Astrocyte (in vitro differentiated cells and primary cell): ENCODE measurements at regions not wholly inside any gene's neighbourhood (a gene's known extent, or its start where the extent isn't known, plus 50 kb on each side); places are given as distances from the start of the nearest gene placed in this dataset.
"Not testable (repeated sequence)": the region's sequence is repeated elsewhere in the genome, so short reads cannot be mapped to it uniquely, and the experiment has no call there.

Source experiments
- DNase-seq: peaks from one replicate; pipeline ENCODE4 v3.0.0-alpha.2; 2010; ENCODE audit warnings: low read depth
- FAIRE-seq: peaks from 2 replicates; lab custom pipeline; 2011; peaks lifted over from hg19 to GRCh38; lab: Jason Lieb, UNC
- H2AFZ ChIP-seq: 2 replicates; pipeline ENCODE4 v1.6.0; 2012; ENCODE audit warnings: low read depth, low read length, inconsistent platforms
- H3K27ac ChIP-seq: 2 replicates; pipeline ENCODE4 v1.5.1; 2011; ENCODE audit warnings: low read depth, low read length, inconsistent platforms
- H3K27me3 ChIP-seq: 2 replicates; pipeline ENCODE4 v1.6.0; 2011; ENCODE audit warnings: low read length, inconsistent platforms; ENCODE audit not compliant: insufficient read depth
- H3K36me3 ChIP-seq: 2 replicates; pipeline ENCODE4 v1.5.1; 2011; ENCODE audit warnings: low read length, inconsistent platforms; ENCODE audit not compliant: insufficient read depth
- H3K4me1 ChIP-seq: 2 replicates; pipeline ENCODE4 v1.5.1; 2011; ENCODE audit warnings: low read length, inconsistent platforms; ENCODE audit not compliant: insufficient read depth
- H3K4me2 ChIP-seq: 2 replicates; pipeline ENCODE4 v1.6.0; 2012; ENCODE audit warnings: low read length, inconsistent platforms
- H3K4me3 ChIP-seq: 2 replicates; pipeline ENCODE4 v1.5.1; 2011; ENCODE audit warnings: low read depth, mild to moderate bottlenecking, low read length, inconsistent platforms; ENCODE audit not compliant: insufficient read depth
- H3K79me2 ChIP-seq: 2 replicates; pipeline ENCODE4 v1.6.0; 2012; ENCODE audit warnings: mild to moderate bottlenecking, low read length, inconsistent platforms; ENCODE audit not compliant: insufficient read depth
- H3K9ac ChIP-seq: 2 replicates; pipeline ENCODE4 v1.6.0; 2012; ENCODE audit warnings: mild to moderate bottlenecking, low read length, inconsistent platforms
- H3K9me3 ChIP-seq: 2 replicates; pipeline ENCODE4 v1.5.1; 2012; ENCODE audit warnings: low read depth, mild to moderate bottlenecking, low read length, inconsistent platforms; ENCODE audit not compliant: insufficient read depth
- H4K20me1 ChIP-seq: 2 replicates; pipeline ENCODE4 v1.6.0; 2012; ENCODE audit warnings: low read length, inconsistent platforms; ENCODE audit not compliant: insufficient read depth
- H3K27ac Mint-ChIP-seq: one replicate; pipeline ENCODE4 v1.8.0; 2021; ENCODE audit warnings: mild to moderate bottlenecking, mixed read lengths; ENCODE audit not compliant: unreplicated experiment
- H3K27me3 Mint-ChIP-seq: one replicate; pipeline ENCODE4 v1.8.0; 2021; ENCODE audit warnings: low read depth, mixed read lengths; ENCODE audit not compliant: unreplicated experiment
- H3K36me3 Mint-ChIP-seq: one replicate; pipeline ENCODE4 v1.8.0; 2021; ENCODE audit warnings: low read depth, mixed read lengths; ENCODE audit not compliant: unreplicated experiment
- H3K4me1 Mint-ChIP-seq: one replicate; pipeline ENCODE4 v1.8.0; 2021; ENCODE audit warnings: low read depth, mixed read lengths; ENCODE audit not compliant: unreplicated experiment
- H3K4me3 Mint-ChIP-seq: one replicate; pipeline ENCODE4 v1.8.0; 2021; ENCODE audit warnings: mild to moderate bottlenecking, moderate library complexity, mixed read lengths; ENCODE audit not compliant: unreplicated experiment
- H3K9me3 Mint-ChIP-seq: one replicate; pipeline ENCODE4 v1.8.0; 2021; ENCODE audit warnings: mild to moderate bottlenecking, mixed read lengths; ENCODE audit not compliant: unreplicated experiment
- EZH2 ChIP-seq: IDR thresholded peaks from 2 replicates; pipeline ENCODE4 v1.6.1; 2012; ENCODE audit warnings: mild to moderate bottlenecking, low read length, inconsistent platforms; ENCODE audit not compliant: insufficient read depth
- TF ChIP-seq, protein P1 (sequence below): IDR thresholded peaks from 2 replicates; pipeline ENCODE4 v1.5.1; 2011; ENCODE audit warnings: low read depth, mild to moderate bottlenecking, inconsistent platforms, low read length, moderate library complexity; ENCODE audit not compliant: insufficient read depth

DNA sequence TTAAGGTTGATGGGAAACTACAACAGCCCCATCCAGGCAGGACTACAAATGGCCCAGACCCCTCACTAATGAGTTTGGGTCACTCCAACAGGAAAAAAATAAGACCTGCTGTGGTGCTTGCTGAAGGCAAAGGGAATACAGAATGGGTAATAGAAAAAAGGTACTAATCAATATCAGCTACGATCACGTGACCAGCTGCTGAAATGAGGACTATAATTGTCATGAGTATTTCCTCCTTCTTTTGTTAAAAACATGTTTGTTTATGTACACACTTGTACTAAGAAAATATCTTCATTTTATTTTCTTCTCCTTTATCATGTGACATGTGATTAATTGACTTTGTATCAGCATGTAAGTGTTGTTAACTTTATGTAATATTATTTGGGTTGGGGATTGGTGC is 199.9 kb downstream of the GJA1 start:
- no peak overlapping the region for H3K4me3 ChIP-seq

DNA sequence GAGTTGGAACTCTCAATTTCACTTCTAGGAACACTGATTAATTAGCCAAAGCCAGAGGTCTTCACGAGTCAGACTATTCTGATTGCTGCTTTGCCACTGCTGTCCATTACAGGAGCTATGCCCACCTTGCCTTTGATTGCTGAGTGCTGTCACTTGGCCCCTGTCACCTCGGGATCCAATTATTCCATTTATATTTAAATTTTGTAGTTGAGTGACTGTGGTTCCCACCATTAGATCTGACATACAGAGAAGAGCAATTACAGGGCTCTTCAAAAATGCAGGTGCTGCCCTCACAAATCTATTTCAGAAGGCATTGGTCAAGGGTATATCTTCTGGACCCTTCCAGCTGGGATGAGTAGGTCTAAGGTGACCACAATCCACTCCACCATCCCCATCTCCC is 200.8 kb downstream of the GJA1 start:
- not testable (repeated sequence) for FAIRE-seq, H3K4me1 Mint-ChIP-seq, H3K4me3 Mint-ChIP-seq, H3K79me2 ChIP-seq, H2AFZ ChIP-seq, H3K4me3 ChIP-seq, H3K27me3 Mint-ChIP-seq, H3K36me3 ChIP-seq, H3K27ac Mint-ChIP-seq, H3K27me3 ChIP-seq, H3K9ac ChIP-seq, DNase-seq, H3K4me2 ChIP-seq, H3K4me1 ChIP-seq, H3K27ac ChIP-seq, H3K36me3 Mint-ChIP-seq, H4K20me1 ChIP-seq
- peaks cover 13% of the 10 kb centered on the region for H3K9me3 ChIP-seq
- peaks cover 25% of the 10 kb centered on the region for H3K9me3 Mint-ChIP-seq

More for the DNA sequence above, 199.9 kb downstream of the GJA1 start:
- no peaks in the 10 kb centered on the region for H3K27me3 ChIP-seq
- no peaks in the 10 kb centered on the region for H3K79me2 ChIP-seq
- FAIRE-seq = no peak
- no peak for TF ChIP-seq EZH2
- TF ChIP-seq, protein P1, sequence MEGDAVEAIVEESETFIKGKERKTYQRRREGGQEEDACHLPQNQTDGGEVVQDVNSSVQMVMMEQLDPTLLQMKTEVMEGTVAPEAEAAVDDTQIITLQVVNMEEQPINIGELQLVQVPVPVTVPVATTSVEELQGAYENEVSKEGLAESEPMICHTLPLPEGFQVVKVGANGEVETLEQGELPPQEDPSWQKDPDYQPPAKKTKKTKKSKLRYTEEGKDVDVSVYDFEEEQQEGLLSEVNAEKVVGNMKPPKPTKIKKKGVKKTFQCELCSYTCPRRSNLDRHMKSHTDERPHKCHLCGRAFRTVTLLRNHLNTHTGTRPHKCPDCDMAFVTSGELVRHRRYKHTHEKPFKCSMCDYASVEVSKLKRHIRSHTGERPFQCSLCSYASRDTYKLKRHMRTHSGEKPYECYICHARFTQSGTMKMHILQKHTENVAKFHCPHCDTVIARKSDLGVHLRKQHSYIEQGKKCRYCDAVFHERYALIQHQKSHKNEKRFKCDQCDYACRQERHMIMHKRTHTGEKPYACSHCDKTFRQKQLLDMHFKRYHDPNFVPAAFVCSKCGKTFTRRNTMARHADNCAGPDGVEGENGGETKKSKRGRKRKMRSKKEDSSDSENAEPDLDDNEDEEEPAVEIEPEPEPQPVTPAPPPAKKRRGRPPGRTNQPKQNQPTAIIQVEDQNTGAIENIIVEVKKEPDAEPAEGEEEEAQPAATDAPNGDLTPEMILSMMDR = no peak
- DNase-seq = no peak
- H3K36me3 Mint-ChIP-seq = peaks cover 4% of the 10 kb centered on the region
- H3K9me3 ChIP-seq = peaks cover 13% of the 10 kb centered on the region
- H3K36me3 ChIP-seq = no peaks in the 10 kb centered on the region
- no peaks in the 10 kb centered on the region for H3K27me3 Mint-ChIP-seq
- no peak overlapping the region for H2AFZ ChIP-seq
- no peak overlapping the region for H3K27ac ChIP-seq
- no peak overlapping the region for H3K4me3 Mint-ChIP-seq
- no peaks in the 10 kb centered on the region for H3K4me1 ChIP-seq
- no peak overlapping the region for H3K4me2 ChIP-seq
- H3K4me1 Mint-ChIP-seq = peaks cover 3% of the 10 kb centered on the region
- no peak overlapping the region for H3K27ac Mint-ChIP-seq
- H4K20me1 ChIP-seq = no peaks in the 10 kb centered on the region
- no peak overlapping the region for H3K9ac ChIP-seq
- H3K9me3 Mint-ChIP-seq = peaks cover 26% of the 10 kb centered on the region

DNA sequence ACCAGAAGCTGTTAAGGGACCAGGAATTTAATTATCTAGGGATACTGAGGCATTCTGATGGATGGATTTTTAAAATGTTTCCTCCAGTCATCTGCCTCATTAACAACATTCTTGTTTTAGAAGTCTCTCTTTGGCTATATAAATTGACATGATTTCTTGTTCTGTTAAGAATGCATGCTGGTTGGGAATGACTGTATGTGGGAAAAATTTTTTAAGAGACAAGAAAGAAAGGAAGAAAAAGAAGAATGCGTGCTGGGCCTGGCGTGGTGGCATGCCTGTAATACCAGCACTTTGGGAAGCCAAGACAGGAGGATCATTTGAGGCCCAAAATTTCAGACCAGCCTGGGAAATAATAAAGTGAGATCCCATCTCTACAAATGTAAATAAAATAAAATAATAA is 203.6 kb downstream of the GJA1 start:
- H3K27me3 Mint-ChIP-seq = no peaks in the 10 kb centered on the region
- Histone ChIP-seq H3K36me3 (no peaks in the 10 kb centered on the region), H3K4me2 (no peak overlapping the region), H2AFZ (no peak overlapping the region), H3K27ac (no peak overlapping the region), H3K4me1 (no peaks in the 10 kb centered on the region), H3K4me3 (no peak overlapping the region), H3K79me2 (no peaks in the 10 kb centered on the region), H4K20me1 (no peaks in the 10 kb centered on the region), H3K9ac (no peak overlapping the region), H3K9me3 (peaks cover 13% of the 10 kb centered on the region), H3K27me3 (no peaks in the 10 kb centered on the region)
- TF ChIP-seq, protein P1 = no peak
- TF ChIP-seq EZH2 = no peak
- peaks cover 4% of the 10 kb centered on the region for H3K36me3 Mint-ChIP-seq
- H3K27ac Mint-ChIP-seq = peak overlapping the region; percentile 71
- FAIRE-seq = no peak
- peaks cover 3% of the 10 kb centered on the region for H3K4me1 Mint-ChIP-seq
- peaks cover 22% of the 10 kb centered on the region for H3K9me3 Mint-ChIP-seq
- H3K4me3 Mint-ChIP-seq = no peak overlapping the region
- DNase-seq = peak; percentile 50
